ENCODE measurements at regions not wholly inside any gene's neighbourhood (a gene's known extent, or its start where the extent isn't known, plus 50 kb on each side); places are given as distances from the start of the nearest gene placed in this dataset.

DNA sequence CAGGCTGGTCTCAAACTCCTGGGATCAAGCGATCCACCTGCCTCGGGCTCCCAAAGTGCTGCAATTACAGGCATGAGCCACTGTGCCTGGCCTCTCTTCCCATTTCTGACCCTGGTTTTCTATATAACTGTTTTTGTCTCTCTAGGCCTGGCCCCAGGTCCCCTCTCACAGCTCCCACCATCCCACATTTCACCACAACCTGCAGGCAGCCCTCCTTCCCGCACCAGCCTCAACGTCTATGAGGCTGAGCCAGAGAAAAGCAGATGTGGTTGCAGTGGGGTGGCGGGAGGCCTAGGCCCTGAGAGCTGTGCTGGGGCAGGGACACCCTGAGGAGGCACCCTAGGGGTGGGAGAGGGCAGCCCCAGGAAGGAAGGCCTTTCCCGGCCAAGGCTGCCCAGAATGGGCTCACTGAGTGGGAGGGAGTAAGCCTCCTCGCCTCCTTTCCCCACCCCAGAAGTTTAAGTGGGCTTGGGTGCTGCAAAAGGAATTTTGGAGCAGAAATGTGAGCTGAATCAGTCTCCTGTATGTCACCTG is 99.7 kb downstream of the LSM3 start:
- TF ChIP-seq FOS (IDR thresholded peaks at IDR 0.05; ENCODE audit: borderline replicate concordance, insufficient read depth, low read length): no peak
- TF ChIP-seq POLR2A (IDR thresholded peaks at IDR 0.05; ENCODE audit: low read depth, low read length): no peak
- TF ChIP-seq, protein P1, sequence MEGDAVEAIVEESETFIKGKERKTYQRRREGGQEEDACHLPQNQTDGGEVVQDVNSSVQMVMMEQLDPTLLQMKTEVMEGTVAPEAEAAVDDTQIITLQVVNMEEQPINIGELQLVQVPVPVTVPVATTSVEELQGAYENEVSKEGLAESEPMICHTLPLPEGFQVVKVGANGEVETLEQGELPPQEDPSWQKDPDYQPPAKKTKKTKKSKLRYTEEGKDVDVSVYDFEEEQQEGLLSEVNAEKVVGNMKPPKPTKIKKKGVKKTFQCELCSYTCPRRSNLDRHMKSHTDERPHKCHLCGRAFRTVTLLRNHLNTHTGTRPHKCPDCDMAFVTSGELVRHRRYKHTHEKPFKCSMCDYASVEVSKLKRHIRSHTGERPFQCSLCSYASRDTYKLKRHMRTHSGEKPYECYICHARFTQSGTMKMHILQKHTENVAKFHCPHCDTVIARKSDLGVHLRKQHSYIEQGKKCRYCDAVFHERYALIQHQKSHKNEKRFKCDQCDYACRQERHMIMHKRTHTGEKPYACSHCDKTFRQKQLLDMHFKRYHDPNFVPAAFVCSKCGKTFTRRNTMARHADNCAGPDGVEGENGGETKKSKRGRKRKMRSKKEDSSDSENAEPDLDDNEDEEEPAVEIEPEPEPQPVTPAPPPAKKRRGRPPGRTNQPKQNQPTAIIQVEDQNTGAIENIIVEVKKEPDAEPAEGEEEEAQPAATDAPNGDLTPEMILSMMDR (IDR thresholded peaks at IDR 0.05; ENCODE audit: extremely low read depth in 1 of 2, insufficient read depth in 1 of 2, low read depth in 1 of 2, low read length in 2 of 2): no peak
- TF ChIP-seq POLR2AphosphoS5 (IDR thresholded peaks at IDR 0.05; ENCODE audit: insufficient read depth, low read depth, low read length): no peak
